HG03432 (cell line): ENCODE measurements at regions not wholly inside any gene's neighbourhood (a gene's known extent, or its start where the extent isn't known, plus 50 kb on each side); places are given as distances from the start of the nearest gene placed in this dataset.
A peak's percentile ranks its signal among the peaks of the same experiment; 100 is the strongest.

Experiments used
- ATAC-seq: cut with Tn5 transposase; IDR thresholded peaks from one replicate; pipeline ENCODE4 v1.9.1; 2021; ENCODE audit warnings: mild to moderate bottlenecking, moderate library complexity; ENCODE audit not compliant: unreplicated experiment

GRCh38 chr4:184879271-184879670 is 53.5 kb upstream of the ACSL1 start:
- no peak for ATAC-seq

- ATAC-seq = no peak
Observed at GRCh38 chr4:184882276-184882675, 56.5 kb upstream of the ACSL1 start.

- ATAC-seq = no peak
Observed at GRCh38 chr4:184883024-184883423, 57.3 kb upstream of the ACSL1 start.

- no peak for ATAC-seq
Observed at GRCh38 chr4:184884883-184885282, 59.1 kb upstream of the ACSL1 start.

DNA sequence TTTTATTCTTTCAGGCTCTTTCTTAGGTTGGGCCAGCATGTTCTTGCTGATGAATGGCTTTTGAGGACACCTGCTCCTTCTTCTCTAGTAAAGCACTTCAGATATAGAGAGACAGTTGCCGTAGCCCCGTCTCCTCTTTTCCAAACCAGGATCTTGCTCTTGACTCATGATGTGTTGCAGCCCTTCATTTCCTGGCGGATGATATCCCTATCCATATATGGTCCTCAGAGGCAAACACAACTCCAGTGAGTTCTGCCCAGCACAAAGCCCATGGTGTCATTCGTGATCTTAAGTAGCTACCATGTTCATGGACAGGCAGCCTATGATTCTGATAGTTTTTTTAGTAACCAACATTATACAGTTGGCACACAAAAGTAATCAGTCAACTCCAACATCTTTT is 59.8 kb upstream of the ACSL1 start:
- no peak for ATAC-seq

DNA sequence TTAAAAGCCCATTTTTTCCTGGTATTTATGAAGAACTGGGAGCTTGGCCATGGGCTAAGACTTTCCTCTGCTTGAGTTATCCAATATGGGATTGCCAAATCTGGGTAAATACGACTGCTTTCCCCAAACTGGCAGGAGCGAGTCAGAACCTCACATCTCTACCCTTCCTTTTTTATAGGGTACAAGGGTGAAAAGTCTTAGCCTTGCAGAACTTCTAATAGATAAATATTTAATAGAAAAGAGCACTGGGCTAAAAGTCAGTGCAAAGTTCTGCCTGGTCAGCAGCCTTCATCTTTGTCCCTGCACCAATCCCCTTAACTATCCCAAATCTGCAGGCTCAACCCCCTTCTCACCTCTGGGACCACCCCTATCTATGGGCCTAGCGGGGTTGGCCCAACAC is 61.6 kb upstream of the ACSL1 start:
- no peak for ATAC-seq

GRCh38 chr4:184887947-184888346 is 62.2 kb upstream of the ACSL1 start:
- ATAC-seq = no peak

- ATAC-seq = peak; percentile 55
Observed at GRCh38 chr4:184889666-184890335, 64.0 kb upstream of the ACSL1 start.

DNA sequence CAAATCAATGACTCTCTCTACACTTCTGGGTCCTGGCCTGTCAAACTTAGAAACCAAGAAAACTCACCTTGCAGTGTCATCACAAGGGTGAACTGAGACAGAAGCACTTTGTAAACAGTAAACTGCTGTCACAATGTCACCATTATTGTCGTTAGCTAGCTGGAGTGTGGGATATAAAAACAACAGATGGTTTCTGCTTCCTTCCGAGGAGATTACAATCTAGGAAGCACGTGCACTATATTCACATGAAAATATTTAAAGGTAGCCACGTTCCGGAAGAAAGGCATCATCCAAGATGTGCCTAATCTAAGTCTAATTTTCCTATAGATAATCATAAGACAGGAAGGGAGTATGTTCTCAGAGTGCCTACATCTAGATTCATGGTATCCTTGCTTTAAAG is 64.7 kb upstream of the ACSL1 start:
- ATAC-seq = no peak

DNA sequence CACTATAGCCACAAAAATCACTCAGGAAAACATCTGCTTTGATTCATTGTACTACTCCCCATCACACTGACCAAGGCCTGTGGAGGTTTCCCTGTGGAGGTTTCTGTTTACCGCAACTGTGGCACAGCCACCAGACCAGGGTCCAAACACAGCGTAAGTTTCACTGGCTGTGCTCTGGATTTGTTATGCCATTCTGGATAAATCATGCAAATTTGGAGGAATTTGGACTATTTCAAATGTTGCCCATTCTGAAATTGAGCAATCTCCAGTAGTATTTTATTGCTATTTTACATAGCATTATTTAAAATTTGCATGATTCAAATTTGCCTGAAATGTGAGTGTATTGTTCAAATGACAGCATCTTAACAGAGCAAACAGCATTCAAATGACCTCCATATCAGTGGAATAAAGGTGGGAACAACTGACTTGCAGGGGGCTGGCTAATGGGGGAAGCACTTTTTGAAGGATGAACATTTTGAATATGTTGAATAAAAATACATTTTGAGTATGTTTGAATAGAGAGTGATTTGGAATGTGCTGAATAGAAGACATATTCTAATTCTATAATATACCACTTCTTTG is 66.1 kb upstream of the ACSL1 start:
- no peak for ATAC-seq

GRCh38 chr4:184892999-184893398 is 67.2 kb upstream of the ACSL1 start:
- ATAC-seq = no peak

- ATAC-seq = no peak
Observed at GRCh38 chr4:184893801-184894571, 68.2 kb upstream of the ACSL1 start.

- no peak for ATAC-seq
Observed at GRCh38 chr4:184895012-184895695, 69.4 kb upstream of the ACSL1 start.

DNA sequence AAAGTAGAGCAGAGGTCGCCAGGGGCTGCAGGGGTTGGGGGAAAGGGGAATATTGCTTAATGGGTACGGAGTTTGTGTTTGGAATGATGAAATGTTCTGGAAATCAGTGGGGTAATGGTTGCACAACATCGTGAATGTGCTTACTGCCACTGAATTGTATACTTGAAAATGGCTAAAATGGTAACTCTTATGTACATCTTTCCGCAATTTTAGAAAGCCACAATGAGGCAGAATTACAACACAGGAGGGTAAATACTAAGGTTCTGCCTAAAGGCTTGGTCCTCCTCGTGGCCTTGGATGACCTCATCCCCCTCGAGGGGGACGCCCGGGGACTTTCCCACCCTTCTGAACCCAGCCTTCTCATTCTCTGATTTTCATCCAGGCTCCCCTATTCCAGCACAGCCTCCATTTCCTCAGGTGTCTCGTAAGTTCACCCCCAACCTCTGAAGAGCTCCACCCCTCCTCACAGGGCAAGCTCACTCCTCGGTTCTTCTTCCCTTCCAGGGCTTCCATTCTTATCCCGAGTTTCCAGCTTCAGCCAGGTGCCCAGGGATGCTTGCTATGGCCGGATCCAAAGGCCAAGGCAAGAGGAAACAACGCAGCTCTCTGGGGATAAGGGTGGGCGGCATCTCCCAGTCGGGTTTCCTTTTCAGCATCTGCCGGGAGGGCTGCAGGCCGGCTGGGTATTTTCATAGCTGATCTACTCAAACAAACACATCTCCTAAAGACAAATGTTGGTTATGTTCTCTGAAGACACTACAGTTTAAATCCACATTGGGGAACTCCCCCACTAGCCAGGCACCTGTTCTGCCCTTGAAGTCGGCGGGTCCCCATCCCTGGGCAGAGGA is 71.3 kb upstream of the ACSL1 start:
- ATAC-seq = peak; percentile 81

DNA sequence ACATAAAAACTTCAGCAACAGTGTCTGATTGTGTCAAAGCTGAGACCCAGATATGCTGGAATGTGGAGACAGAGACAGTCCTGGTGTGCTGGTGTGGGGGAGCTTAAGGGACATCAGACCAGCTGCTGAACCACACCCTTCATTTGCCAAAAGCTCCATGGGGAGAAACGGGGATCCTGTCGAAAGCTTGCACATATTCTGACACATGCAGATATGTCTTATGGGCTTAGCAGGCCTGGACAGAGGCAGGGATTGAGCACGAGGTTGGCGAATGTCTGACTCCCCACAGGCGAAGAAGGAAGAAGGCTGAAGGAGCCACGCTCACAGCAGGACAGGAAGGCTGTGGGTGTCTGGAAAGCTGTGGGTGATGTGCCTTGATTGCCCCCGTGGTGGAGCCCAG is 72.1 kb upstream of the ACSL1 start:
- no peak for ATAC-seq

DNA sequence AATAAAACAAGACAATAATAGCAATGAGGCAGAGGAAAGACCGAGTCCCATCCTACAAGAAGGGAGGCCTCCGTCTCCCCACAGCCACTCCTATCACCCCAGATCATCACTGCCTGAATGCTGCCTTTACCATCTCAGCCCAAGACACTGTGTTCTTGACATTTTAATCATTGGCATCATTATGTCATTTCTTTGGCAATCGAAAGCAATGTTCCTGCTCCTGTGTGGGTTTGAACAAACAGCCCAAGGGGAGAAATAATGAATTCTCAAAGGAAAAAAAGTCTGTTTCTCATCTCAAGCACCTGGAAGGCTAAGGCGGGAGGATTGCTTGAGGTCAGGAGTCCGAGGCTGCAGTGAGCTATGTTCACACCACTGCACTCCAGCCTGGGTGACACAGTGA is 73.0 kb upstream of the ACSL1 start:
- no peak for ATAC-seq

- no peak for ATAC-seq
Observed at GRCh38 chr4:184899261-184900134, 73.7 kb upstream of the ACSL1 start.

GRCh38 chr4:184900184-184900583 is 74.4 kb upstream of the ACSL1 start:
- no peak for ATAC-seq

- no peak for ATAC-seq
Observed at GRCh38 chr4:184902550-184902949, 76.8 kb upstream of the ACSL1 start.
